ENCODE measurements at regions not wholly inside any gene's neighbourhood (a gene's known extent, or its start where the extent isn't known, plus 50 kb on each side); places are given as distances from the start of the nearest gene placed in this dataset.

DNA sequence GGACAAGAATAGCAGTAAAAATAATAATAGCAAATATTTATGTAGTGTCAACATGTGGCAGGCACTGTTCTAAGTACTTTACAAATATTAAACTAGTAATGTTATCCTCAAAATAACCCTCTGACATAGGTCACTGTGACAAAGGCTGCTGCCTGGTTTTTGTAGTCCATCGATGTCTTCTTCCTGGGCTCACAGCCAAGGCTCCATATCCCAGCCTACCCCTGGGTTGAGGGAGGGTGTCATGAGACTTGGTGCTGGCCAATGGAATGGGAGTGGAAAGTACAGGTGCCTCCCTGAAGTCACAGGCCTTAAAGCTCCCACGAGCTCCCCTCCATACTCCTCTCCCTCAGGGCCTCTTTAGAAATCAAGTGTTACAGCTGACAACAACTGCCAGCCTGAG, 159.3 kb downstream of the CYRIA start:
- 16 to 53% methylated on average over 2 of the region's 2 CpGs for WGBS, 2 donors
- intact Hi-C loops (cut with DNase I), result loop anchor here (5.0 to 10.0 kb wide), 2 partner anchors 562 to 869 kb away; partner anchors contain the start of gene MYCN
- TF ChIP-seq, protein P1, sequence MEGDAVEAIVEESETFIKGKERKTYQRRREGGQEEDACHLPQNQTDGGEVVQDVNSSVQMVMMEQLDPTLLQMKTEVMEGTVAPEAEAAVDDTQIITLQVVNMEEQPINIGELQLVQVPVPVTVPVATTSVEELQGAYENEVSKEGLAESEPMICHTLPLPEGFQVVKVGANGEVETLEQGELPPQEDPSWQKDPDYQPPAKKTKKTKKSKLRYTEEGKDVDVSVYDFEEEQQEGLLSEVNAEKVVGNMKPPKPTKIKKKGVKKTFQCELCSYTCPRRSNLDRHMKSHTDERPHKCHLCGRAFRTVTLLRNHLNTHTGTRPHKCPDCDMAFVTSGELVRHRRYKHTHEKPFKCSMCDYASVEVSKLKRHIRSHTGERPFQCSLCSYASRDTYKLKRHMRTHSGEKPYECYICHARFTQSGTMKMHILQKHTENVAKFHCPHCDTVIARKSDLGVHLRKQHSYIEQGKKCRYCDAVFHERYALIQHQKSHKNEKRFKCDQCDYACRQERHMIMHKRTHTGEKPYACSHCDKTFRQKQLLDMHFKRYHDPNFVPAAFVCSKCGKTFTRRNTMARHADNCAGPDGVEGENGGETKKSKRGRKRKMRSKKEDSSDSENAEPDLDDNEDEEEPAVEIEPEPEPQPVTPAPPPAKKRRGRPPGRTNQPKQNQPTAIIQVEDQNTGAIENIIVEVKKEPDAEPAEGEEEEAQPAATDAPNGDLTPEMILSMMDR (IDR thresholded peaks at IDR 0.05), result no peak
- TF ChIP-seq EP300 (IDR thresholded peaks at IDR 0.05) (no peak), POLR2A (IDR thresholded peaks at IDR 0.05) (no peak), POLR2AphosphoS5 (IDR thresholded peaks at IDR 0.05) (no peak)
- Histone ChIP-seq H3K27me3 (peaks cover 0 to 24% (median 12%) of the 10 kb centered on the region in 3 donors), H3K4me3 (no peak overlapping the region), H3K27ac (no peak overlapping the region), H3K9me3 (no peaks in the 10 kb centered on the region), H3K4me1 (peaks cover 0 to 9% (median 9%) of the 10 kb centered on the region in 4 donors), H3K36me3 (no peaks in the 10 kb centered on the region)
- no peak for DNase-seq

DNA sequence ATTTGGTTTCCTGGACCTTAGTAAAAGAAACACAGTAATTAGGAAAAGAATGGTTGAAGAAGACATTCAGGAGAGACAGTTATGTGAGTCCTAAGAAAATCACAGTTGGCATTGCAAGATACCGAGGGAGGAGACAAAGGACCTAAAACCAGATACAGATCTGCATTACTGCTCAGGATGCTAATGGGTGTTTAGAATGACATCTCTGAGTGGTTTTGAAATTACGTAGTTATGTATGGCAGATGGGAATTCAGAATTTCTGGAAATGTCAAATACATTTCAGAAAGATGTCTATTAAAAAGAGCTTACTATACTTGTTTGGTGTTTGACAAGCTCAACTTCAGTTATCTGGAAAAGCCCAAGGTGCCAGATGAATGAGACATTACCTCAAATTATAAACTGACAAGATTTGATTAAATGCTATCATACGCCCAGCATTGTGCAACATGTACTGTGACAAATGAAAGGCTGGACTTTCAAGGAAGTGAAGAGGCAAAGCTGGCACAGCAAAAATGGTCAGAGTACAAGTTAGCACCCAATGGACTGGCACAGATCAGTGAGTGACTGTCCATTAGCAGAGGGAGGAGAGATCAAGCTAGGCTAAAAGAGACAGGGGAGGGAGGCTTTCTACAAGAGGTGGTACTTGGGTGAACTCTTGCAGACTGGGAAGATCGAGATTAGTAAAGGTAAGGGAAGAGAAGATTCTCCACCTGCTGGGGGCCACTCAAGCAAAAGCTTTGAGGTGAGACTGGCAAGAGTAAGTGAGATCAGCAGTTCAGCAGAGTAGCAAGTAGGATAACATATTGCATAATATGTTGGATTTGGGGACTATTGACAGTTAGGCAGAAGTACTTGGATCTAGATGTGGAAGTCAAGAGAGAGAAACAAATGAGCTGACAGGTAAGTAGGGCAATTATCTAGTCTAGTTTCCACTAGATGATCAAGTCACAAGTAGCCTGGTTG, 168.9 kb downstream of the CYRIA start:
- no peaks in the 10 kb centered on the region for H3K9me3 ChIP-seq
- no peak overlapping the region for H3K27ac ChIP-seq
- H3K4me3 ChIP-seq, result no peak overlapping the region
- intact Hi-C loops (cut with DNase I), result no loop called here
- H3K36me3 ChIP-seq, result no peaks in the 10 kb centered on the region
- no peak for TF ChIP-seq EP300 (IDR thresholded peaks at IDR 0.05)
- no peak for TF ChIP-seq POLR2A (IDR thresholded peaks at IDR 0.05)
- TF ChIP-seq POLR2AphosphoS5 (IDR thresholded peaks at IDR 0.05), result no peak
- TF ChIP-seq, protein P1 (IDR thresholded peaks at IDR 0.05), result no peak
- no peak for DNase-seq
- WGBS, 2 donors, result 68 to 77% methylated on average over 4 of the region's 4 CpGs
- no peaks in the 10 kb centered on the region for H3K27me3 ChIP-seq
- H3K4me1 ChIP-seq, result no peaks in the 10 kb centered on the region

DNA sequence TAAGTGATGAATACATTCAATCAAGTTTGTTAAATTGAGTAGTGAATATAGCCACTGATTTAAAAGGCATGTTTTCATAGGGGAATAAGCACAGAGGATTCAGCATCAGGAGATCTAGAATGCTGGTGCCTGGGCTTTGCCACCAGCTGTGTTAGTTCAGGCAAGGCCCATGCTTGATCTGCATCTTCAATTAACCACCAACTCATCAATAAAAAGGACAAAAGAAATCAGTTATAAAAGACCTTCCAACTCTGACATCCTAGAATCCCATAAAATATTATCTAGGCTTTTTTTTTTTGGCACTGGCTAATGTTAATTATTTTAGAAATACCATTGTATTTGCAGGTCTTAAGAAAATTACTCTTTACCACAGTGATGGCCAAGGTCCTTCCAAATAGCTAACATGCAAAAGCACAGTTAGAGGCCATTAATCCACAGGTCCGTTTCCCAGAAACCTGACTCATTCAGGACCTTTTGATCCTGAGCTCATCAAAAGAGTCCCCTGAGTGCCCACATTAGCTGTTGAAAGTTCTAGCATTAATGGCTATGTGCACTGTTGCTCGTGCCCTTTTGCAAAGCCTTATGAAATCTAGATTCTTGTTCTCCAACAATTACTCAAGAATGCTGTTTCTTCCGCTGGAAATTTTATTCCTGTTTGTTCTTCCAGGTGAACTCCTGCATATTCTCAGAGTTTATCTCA, 170.0 kb downstream of the CYRIA start:
- no peaks in the 10 kb centered on the region for H3K4me1 ChIP-seq
- DNase-seq, result no peak
- TF ChIP-seq, protein P1 (IDR thresholded peaks at IDR 0.05), result no peak
- H3K27ac ChIP-seq, result no peak overlapping the region
- intact Hi-C loops (cut with DNase I), result no loop called here
- no peaks in the 10 kb centered on the region for H3K27me3 ChIP-seq
- H3K36me3 ChIP-seq, result no peaks in the 10 kb centered on the region
- no peak overlapping the region for H3K4me3 ChIP-seq
- WGBS, 2 donors, result 81 to 84% methylated on average over 3 of the region's 3 CpGs
- no peaks in the 10 kb centered on the region for H3K9me3 ChIP-seq

GRCh38 chr2:16494836-16495508, 170.7 kb downstream of the CYRIA start:
- DNase-seq, result no peak
- Histone ChIP-seq H3K4me1 (no peaks in the 10 kb centered on the region), H3K9me3 (no peaks in the 10 kb centered on the region), H3K4me3 (no peak overlapping the region), H3K27me3 (no peaks in the 10 kb centered on the region), H3K36me3 (no peaks in the 10 kb centered on the region), H3K27ac (no peak overlapping the region)
- TF ChIP-seq POLR2AphosphoS5 (IDR thresholded peaks at IDR 0.05) (no peak), EP300 (IDR thresholded peaks at IDR 0.05) (no peak), POLR2A (IDR thresholded peaks at IDR 0.05) (no peak)
- TF ChIP-seq, protein P1 (IDR thresholded peaks at IDR 0.05), result no peak
- 46 to 70% methylated on average over 5 of the region's 5 CpGs for WGBS, 2 donors
- intact Hi-C loops (cut with DNase I), result no loop called here

Data from sigmoid colon (tissue), 6 donors.